Stimulated activated naive B cell treated with anti-CD40 and anti-IgM and Interleukin-4, amounts not matched to agents 10 μg/mL and 1 μg/mL and 100 μg/mL, for 72 hours (primary cell): ENCODE measurements at regions not wholly inside any gene's neighbourhood (a gene's known extent, or its start where the extent isn't known, plus 50 kb on each side); places are given as distances from the start of the nearest gene placed in this dataset.

Experiments used
- ATAC-seq, 2 donors: fragments of 150-1000 bp; cut with Tn5 transposase; replicated peaks; 2 replicates each; pipeline ENCODE4 v1.10.0; 2021; ENCODE audit warnings: moderate library complexity in 1 of 2
- DNase-seq: peaks from one replicate; pipeline ENCODE4 v3.0.0; 2021
- H3K27ac Mint-ChIP-seq: one replicate; pipeline ENCODE4 v1.8.0; 2022; ENCODE audit warnings: mild to moderate bottlenecking, mixed read lengths
- H3K27me3 Mint-ChIP-seq, 2 donors: one replicate each; pipeline ENCODE4 v1.8.0; 2022; ENCODE audit warnings: mixed read lengths in 2 of 2
- H3K36me3 Mint-ChIP-seq, 2 donors: one replicate each; pipeline ENCODE4 v1.8.0; 2022; ENCODE audit warnings: mixed read lengths in 2 of 2, mild to moderate bottlenecking in 1 of 2
- H3K4me1 Mint-ChIP-seq, 2 donors: one replicate each; pipeline ENCODE4 v1.8.0; 2022; ENCODE audit warnings: mixed read lengths in 2 of 2, mild to moderate bottlenecking in 1 of 2
- H3K4me3 Mint-ChIP-seq, 2 donors: one replicate each; pipeline ENCODE4 v1.8.0; 2022; ENCODE audit warnings: mild to moderate bottlenecking in 2 of 2, mixed read lengths in 2 of 2, moderate library complexity in 1 of 2
- H3K9me3 Mint-ChIP-seq, 2 donors: one replicate each; pipeline ENCODE4 v1.8.0; 2022; ENCODE audit warnings: mixed read lengths in 2 of 2, mild to moderate bottlenecking in 1 of 2

GRCh38 chr5:110918683-110919082 lies 152.8 kb upstream of the TSLP start:
- H3K9me3 Mint-ChIP-seq: peaks cover 0 to 4% of the 10 kb centered on the region in 2 donors
- ATAC-seq (no peak), DNase-seq (no peak)
- no peak overlapping the region for H3K4me3 Mint-ChIP-seq
- H3K27ac Mint-ChIP-seq: no peak overlapping the region
- peaks cover 0 to 5% of the 10 kb centered on the region in 2 donors for H3K27me3 Mint-ChIP-seq
- no peaks in the 10 kb centered on the region for H3K4me1 Mint-ChIP-seq
- no peaks in the 10 kb centered on the region for H3K36me3 Mint-ChIP-seq

- Mint-ChIP-seq H3K27me3 (peaks cover 0 to 7% of the 10 kb centered on the region in 2 donors), H3K36me3 (no peaks in the 10 kb centered on the region), H3K27ac (no peak overlapping the region), H3K4me3 (no peak overlapping the region), H3K9me3 (peaks cover 0 to 4% of the 10 kb centered on the region in 2 donors), H3K4me1 (no peaks in the 10 kb centered on the region)
- ATAC-seq: no peak
- no peak for DNase-seq
Measured at GRCh38 chr5:110923971-110924370, 147.5 kb upstream of the TSLP start.

DNA sequence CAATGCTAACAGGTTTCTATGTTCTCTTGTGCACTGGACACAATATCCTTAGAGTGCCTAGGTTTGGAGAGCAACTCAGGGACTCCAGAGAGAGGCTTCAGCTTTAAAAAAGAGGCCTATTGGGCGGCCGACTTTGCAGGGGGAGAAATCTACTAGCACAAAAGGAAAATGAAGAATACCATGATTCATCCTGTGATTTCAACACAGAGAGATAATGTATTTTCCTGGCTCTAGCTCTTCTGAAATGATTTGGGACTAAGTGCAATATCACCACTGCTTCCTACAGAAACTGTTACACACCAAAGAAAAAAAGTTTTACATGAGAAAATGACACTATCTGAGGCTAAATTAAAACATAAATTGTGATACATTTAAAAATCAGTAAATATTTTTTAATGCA lies 146.1 kb upstream of the TSLP start:
- ATAC-seq: no peak
- Mint-ChIP-seq H3K4me1 (no peaks in the 10 kb centered on the region), H3K27me3 (peaks cover 0 to 4% of the 10 kb centered on the region in 2 donors), H3K9me3 (peaks cover 2 to 7% of the 10 kb centered on the region in 2 donors), H3K4me3 (no peak overlapping the region), H3K27ac (no peak overlapping the region), H3K36me3 (no peaks in the 10 kb centered on the region)
- DNase-seq: no peak

GRCh38 chr5:110925916-110926315 lies 145.6 kb upstream of the TSLP start:
- peaks cover 4 to 11% of the 10 kb centered on the region in 2 donors for H3K9me3 Mint-ChIP-seq
- H3K27me3 Mint-ChIP-seq: peaks cover 0 to 4% of the 10 kb centered on the region in 2 donors
- no peak for DNase-seq
- H3K4me1 Mint-ChIP-seq: no peaks in the 10 kb centered on the region
- H3K36me3 Mint-ChIP-seq: no peaks in the 10 kb centered on the region
- no peak overlapping the region for H3K4me3 Mint-ChIP-seq
- ATAC-seq: no peak
- no peak overlapping the region for H3K27ac Mint-ChIP-seq

DNA sequence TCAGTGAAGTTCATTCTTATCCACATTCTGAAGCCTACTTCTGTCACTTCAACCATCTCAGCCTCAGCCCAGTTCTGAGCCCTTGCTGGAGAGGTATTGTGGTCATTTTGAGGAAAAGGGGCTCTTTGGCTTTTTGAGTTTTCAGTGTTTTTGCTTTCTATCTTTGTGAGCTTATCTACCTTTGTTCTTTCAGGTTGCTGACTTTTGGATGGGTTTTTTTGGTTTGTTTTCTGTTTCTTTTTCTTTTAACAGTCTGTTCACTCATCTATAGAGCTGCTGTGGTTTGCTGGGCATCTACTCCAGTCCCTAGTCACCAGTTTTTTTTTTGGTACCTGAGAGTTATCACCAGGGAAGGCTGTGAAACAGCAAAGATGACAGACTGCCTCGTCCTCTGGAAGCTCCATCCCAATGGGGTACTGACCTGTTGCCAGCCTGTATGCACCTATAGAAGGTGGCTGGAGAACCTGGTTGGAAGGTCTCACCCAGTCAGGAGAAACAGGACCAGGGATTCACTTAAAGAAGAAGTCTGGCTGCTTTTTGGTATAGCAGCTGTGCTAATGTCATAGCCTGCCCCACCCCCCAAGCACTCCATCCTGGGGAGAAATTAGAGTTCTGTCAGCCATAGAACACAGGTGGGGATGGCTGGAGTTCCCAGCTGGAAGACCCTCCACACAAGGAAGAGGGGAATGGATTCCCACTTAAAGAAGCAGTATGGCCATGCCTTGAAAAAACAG lies 138.6 kb upstream of the TSLP start:
- ATAC-seq (no peak), DNase-seq (no peak)
- Mint-ChIP-seq H3K27ac (no peak overlapping the region), H3K9me3 (peaks cover 4 to 7% of the 10 kb centered on the region in 2 donors), H3K4me3 (no peak overlapping the region), H3K36me3 (no peaks in the 10 kb centered on the region), H3K4me1 (no peaks in the 10 kb centered on the region), H3K27me3 (no peaks in the 10 kb centered on the region)

- H3K27me3 Mint-ChIP-seq: no peaks in the 10 kb centered on the region
- H3K4me1 Mint-ChIP-seq: no peaks in the 10 kb centered on the region
- DNase-seq: no peak
- H3K9me3 Mint-ChIP-seq: peaks cover 0 to 5% of the 10 kb centered on the region in 2 donors
- ATAC-seq: no peak
- no peak overlapping the region for H3K27ac Mint-ChIP-seq
- H3K36me3 Mint-ChIP-seq: no peaks in the 10 kb centered on the region
- no peak overlapping the region for H3K4me3 Mint-ChIP-seq
Measured at GRCh38 chr5:110940136-110940535, 131.4 kb upstream of the TSLP start.

- Mint-ChIP-seq H3K27me3 (no peaks in the 10 kb centered on the region), H3K27ac (no peak overlapping the region), H3K36me3 (no peaks in the 10 kb centered on the region), H3K4me1 (no peaks in the 10 kb centered on the region), H3K9me3 (peaks cover 3 to 4% of the 10 kb centered on the region in 2 donors), H3K4me3 (no peak overlapping the region)
- no peak for DNase-seq
- no peak for ATAC-seq
Measured at GRCh38 chr5:110945874-110946436, 125.6 kb upstream of the TSLP start.

DNA sequence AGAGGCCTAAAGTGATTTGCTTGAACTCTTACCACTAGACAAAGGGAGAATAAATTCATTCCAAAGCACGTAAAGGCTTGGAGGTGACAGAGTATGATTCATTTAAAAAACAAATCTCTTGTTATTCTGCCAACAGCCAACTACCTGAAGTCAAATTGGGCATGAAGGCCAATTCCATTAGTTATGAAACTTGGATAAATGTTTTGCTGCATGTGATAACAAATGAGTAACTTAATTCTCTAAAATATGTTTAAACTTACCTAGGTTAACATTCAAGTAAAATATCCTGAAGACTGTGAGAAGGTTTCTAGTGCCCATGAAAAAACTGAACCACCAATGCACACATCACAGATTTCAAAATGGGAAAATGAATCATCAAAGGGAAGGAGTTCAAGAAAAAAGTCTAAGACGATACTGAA lies 120.1 kb upstream of the TSLP start:
- no peaks in the 10 kb centered on the region for H3K27me3 Mint-ChIP-seq
- ATAC-seq: no peak
- DNase-seq: no peak

GRCh38 chr5:110956280-110956912 lies 115.1 kb upstream of the TSLP start:
- no peaks in the 10 kb centered on the region for H3K36me3 Mint-ChIP-seq
- DNase-seq (no peak), ATAC-seq (no peak)
- H3K4me3 Mint-ChIP-seq: no peak overlapping the region
- no peak overlapping the region for H3K27ac Mint-ChIP-seq
- H3K9me3 Mint-ChIP-seq: peaks cover 5 to 7% of the 10 kb centered on the region in 2 donors
- no peaks in the 10 kb centered on the region for H3K27me3 Mint-ChIP-seq
- no peaks in the 10 kb centered on the region for H3K4me1 Mint-ChIP-seq

More for the DNA sequence above, 120.1 kb upstream of the TSLP start:
- Mint-ChIP-seq H3K4me1 (no peaks in the 10 kb centered on the region), H3K9me3 (peaks cover 5 to 9% of the 10 kb centered on the region in 2 donors), H3K27ac (no peak overlapping the region), H3K36me3 (no peaks in the 10 kb centered on the region), H3K4me3 (no peak overlapping the region)

GRCh38 chr5:110956913-110957813 lies 114.3 kb upstream of the TSLP start:
- Mint-ChIP-seq H3K9me3 (peaks cover 5 to 7% of the 10 kb centered on the region in 2 donors), H3K27ac (no peak overlapping the region), H3K4me3 (no peak overlapping the region), H3K27me3 (no peaks in the 10 kb centered on the region), H3K36me3 (no peaks in the 10 kb centered on the region), H3K4me1 (no peaks in the 10 kb centered on the region)
- ATAC-seq (no peak), DNase-seq (no peak)

DNA sequence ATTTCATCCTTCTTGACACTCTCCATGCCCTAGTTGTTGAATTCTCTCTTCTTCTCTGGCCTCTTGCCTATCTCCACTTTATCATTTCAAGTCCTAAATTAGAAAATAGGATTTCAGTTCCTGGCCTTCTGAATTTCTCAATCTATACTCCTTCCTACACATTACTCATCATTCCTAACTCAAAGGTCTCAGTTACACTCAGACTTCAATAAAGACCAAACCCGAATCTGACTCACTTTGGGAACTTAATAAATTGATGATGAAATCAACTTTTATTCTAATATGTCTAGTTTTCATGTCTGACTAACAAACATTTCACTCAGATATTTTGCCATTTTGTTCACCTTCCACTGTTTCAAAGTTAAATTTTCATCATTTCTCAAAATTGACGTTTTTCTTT lies 113.6 kb upstream of the TSLP start:
- no peak overlapping the region for H3K4me3 Mint-ChIP-seq
- ATAC-seq (no peak), DNase-seq (no peak)
- no peaks in the 10 kb centered on the region for H3K4me1 Mint-ChIP-seq
- H3K9me3 Mint-ChIP-seq: peaks cover 5 to 7% of the 10 kb centered on the region in 2 donors
- H3K27ac Mint-ChIP-seq: no peak overlapping the region
- H3K36me3 Mint-ChIP-seq: no peaks in the 10 kb centered on the region
- H3K27me3 Mint-ChIP-seq: no peaks in the 10 kb centered on the region

DNA sequence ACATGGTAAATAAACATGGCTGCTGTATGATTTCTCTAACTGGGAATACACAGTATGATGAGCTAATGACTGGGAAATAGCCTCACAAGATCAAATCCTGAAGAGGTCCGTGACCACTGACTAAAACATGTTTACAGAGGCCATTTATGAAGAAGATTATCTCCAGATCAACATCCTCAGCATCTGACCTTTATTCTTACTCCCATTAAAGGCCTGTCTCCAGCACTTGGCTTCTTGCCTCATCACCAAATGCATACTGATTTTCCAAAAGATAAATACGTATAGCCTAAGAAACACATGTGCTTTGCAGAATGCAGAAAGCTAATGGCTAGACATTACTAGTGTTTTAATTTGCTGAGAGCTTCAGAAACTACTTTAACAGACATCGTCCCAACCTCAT lies 108.0 kb upstream of the TSLP start:
- Mint-ChIP-seq H3K9me3 (peaks cover 0 to 7% of the 10 kb centered on the region in 2 donors), H3K36me3 (no peaks in the 10 kb centered on the region), H3K4me3 (no peak overlapping the region), H3K4me1 (no peaks in the 10 kb centered on the region), H3K27ac (no peak overlapping the region), H3K27me3 (no peaks in the 10 kb centered on the region)
- DNase-seq (no peak), ATAC-seq (no peak)

GRCh38 chr5:110965773-110966581 lies 105.5 kb upstream of the TSLP start:
- H3K27ac Mint-ChIP-seq: no peak overlapping the region
- no peak for DNase-seq
- no peak for ATAC-seq
- H3K4me1 Mint-ChIP-seq: no peaks in the 10 kb centered on the region
- no peaks in the 10 kb centered on the region for H3K36me3 Mint-ChIP-seq
- no peak overlapping the region for H3K4me3 Mint-ChIP-seq
- H3K9me3 Mint-ChIP-seq: peaks cover 0 to 3% of the 10 kb centered on the region in 2 donors
- H3K27me3 Mint-ChIP-seq: no peaks in the 10 kb centered on the region
